DMS 273 treated with DMSO at 0.1 percent for 48 hours (cell line): ENCODE measurements at regions not wholly inside any gene's neighbourhood (a gene's known extent, or its start where the extent isn't known, plus 50 kb on each side); places are given as distances from the start of the nearest gene placed in this dataset.
"Not testable (repeated sequence)": the region's sequence is repeated elsewhere in the genome, so short reads cannot be mapped to it uniquely, and the experiment has no call there.

Experiments
- DNase-seq: peaks from one replicate; lab custom pipeline; 2025; lab: John Stamatoyannopoulos, UW

DNA sequence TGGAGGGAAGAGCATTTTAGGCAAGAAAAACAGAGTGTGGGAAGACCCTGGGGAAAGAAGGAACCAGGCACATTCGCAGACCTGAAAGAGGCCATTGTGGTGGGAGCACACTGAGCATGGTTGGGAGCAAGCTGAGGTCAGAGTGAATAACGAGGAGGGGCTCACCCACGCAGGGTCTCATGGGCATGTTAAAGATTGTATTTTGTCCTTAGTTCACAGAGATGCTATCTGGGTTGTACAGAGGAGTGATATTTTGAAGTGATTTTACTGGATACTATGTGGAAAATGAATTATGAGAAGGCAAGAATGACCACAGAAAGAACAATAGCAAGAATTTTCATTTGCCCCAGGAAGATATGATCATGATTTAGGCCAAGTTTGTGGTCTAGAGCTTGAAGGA lies 578.3 kb upstream of the NR5A2 start:
- DNase-seq, result no peak

DNA sequence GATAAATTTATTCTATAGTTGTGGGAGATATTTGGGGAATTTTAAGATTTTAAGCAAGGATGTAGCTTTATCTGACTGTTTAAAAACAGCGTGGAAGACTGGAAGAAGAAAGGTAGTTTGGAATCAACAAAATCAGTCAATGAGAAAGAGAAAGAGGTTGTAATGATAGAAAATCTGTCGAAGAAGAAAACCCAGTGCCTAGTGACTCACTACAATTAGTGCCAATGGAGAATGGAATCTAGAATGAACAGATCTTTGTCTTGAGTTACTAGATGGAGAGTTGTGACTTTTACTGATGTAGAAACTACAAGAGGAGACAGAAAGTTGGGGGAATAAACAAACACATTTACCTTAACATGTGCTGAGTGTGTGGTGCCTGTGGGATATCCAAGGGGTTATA lies 577.8 kb upstream of the NR5A2 start:
- no peak for DNase-seq

DNA sequence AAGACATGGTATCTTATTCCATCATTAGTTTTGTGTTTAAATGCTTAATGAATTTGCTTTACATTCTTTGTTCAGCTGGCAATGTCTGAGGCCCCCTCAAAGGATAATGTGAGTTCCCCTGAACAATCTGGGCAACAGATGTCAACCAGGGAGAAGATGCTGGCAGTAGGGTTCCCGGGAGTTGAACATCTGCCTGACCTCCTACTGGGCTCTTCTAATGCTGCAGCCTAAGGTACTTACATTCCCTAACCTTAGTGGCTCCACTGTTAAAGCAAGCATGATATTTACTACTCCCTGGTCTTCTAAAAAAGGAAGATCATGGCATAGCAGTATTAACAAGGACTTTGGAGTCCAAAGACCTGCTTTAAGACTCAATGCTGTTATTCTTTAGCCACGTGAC lies 574.9 kb upstream of the NR5A2 start:
- peak; percentile 31 for DNase-seq

DNA sequence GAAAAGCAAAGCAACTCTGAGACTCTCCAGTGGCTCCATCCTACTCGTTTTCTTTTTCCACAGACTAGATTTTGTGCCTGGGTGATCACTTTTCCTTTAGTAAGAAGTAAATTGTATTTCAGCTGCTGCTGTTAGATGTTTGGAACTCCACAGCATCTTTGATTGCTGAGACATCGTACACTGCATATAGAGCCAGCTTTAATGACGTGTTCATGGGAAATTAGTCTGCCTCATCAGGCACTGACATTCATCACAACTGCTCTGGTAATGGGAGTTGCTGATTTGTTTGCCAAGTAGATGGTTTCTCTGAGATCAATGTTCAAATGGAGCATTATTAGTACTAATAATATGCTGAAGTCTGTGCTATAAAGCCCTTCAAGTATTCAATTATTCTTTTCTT lies 573.8 kb upstream of the NR5A2 start:
- DNase-seq, result no peak

DNA sequence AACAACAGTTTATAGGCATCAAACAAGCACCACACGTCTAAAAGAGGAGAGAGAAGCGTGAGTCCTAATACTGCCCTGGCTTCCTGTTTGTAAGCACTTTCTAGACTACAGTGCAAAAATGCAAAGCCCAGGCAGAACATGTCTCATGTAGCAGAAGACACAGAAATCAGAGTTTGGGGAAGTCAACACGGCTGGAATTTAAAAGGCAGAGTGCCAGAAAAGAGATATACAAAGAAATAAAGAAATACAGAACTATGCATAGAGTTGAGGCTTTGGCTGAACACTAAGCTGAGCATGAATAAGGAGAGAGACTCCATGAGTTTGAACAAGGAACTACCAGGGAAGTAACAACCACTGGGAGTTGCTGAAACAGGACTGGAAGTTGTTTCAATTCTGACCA lies 566.6 kb upstream of the NR5A2 start:
- DNase-seq, result no peak

DNA sequence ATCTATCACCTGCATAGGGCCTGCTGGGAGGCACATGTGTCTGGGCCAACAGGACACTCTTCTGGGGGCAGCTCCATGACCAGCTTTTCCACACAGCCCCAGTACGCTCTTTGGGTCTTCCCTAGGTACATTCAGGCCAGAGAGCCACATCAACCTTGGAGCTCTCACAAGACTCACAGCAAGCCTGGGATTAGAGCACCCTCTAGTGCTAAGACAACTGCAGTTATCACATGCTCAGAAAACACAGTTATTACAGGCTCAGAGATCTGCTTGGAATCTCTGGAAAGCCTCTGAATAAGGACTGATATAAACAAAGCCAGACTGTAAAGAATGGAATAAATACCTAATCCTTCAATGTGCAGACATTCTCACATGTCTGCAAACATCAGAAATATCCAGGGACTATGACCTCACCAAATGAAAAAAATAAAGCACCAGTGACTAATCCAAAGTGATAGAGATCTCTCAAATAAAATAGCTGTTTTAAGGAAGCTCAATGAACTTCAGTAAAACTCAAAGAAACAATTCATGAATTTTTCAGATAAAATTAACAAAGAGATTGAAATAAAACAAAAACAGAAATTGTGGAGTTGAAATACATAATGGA lies 563.9 kb upstream of the NR5A2 start:
- no peak for DNase-seq

DNA sequence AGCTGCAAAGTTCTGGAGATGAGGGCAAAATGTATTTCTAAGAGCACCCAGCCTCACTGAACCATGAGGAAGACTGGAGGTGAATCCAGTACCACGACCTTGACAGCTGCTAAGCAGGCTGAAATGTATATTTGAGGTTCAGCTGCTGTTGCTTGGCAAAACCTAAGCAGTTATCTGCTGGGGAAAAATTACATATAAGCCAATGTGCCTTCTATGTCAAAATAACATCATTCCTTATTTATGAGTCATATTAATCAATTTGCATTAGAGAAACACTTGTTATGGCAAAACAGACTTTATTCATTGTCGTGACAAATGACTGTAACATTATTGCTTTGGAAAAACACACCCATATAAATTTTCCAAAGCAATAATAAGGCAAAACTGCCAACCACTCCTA lies 560.5 kb upstream of the NR5A2 start:
- no peak for DNase-seq

DNA sequence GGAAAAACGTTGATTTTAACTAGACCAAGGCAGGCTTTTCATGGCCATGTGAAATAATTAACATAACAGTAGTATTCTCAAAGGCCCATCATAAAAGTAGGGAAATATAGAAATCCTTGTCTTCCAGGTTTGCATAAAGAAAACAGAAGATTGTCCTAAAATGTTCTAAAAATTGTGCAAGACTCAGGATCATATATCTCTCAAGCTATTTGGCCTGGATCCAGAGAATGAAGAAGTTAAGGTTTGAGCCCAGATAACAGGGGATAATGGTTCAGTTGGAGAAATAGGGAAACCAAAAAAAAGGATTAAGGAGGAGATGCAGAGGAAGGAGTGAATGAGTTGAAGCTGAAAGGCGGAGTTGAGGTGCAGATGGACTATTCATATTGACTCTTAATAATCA lies 555.5 kb upstream of the NR5A2 start:
- DNase-seq, result no peak

DNA sequence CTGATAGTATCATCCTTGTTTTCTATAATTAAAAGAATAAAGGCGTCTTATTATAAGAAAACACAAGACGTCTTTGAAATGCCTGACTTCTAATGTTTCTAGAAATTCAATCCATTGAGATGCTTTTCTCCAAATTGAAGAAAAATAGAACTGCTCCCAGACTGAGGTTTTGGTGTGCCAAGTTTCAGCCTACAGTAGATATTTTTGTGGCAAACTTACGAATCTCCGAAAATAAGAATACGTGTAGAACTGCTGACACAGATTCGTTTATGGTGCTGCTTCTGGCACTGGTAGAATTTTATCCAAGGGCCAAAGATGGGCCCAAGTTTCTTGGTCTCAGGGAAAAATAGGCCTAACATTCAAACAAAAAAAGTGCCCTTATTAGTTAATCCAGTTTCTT lies 554.5 kb upstream of the NR5A2 start:
- no peak for DNase-seq

DNA sequence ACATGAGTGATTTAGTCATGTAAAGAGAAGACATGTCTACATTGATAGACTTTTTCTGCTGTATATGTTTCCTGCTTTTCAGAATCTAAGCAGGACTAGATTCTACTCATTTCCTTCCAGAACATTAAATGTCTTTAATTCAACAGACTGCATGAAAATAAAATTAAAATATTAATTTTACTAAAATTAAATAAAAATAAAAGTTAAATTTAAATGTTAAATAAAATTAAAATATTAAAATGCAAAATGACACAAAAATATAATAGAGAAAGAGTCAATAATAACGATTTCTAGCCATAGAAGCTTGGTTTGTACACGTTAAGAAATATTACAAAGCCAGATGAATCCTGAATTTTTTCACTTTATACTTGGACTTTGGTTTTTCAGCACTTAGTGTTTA lies 552.8 kb upstream of the NR5A2 start:
- no peak for DNase-seq

DNA sequence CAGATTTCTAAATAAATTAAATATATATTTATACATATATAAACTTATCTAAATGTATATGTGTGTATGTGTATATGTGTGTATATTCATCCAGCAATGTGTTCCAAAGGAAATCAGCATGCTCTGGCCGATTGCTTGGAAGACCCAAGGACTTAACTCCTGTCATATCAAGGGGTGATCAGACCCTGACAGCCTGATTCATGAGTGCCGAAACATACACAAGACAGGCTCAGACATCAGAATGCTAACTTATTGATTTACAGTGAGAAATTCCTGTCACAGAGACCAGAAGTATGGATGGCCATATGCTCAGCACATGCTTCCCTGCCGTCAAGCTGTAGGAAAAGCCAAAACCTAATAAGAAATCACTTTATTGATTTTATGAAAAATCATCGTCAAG lies 545.1 kb upstream of the NR5A2 start:
- no peak for DNase-seq

DNA sequence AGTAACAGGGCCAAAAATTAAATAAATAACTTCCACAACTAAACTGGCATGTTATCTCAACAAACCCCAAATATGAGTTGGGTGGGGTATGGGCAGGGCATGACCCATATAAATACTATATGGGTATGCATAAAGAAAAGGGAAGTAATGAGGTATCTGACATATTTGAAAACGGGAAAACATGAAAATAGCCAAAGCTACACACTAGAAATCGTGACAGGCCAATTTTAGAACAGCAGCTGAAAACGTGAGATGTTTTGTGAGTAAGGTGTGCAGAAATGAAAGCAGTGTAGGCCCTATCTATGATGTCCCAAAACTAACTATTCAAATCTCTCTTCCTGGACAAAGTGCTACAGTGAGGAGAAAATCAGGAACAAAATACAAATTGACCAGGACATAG lies 537.9 kb upstream of the NR5A2 start:
- no peak for DNase-seq

DNA sequence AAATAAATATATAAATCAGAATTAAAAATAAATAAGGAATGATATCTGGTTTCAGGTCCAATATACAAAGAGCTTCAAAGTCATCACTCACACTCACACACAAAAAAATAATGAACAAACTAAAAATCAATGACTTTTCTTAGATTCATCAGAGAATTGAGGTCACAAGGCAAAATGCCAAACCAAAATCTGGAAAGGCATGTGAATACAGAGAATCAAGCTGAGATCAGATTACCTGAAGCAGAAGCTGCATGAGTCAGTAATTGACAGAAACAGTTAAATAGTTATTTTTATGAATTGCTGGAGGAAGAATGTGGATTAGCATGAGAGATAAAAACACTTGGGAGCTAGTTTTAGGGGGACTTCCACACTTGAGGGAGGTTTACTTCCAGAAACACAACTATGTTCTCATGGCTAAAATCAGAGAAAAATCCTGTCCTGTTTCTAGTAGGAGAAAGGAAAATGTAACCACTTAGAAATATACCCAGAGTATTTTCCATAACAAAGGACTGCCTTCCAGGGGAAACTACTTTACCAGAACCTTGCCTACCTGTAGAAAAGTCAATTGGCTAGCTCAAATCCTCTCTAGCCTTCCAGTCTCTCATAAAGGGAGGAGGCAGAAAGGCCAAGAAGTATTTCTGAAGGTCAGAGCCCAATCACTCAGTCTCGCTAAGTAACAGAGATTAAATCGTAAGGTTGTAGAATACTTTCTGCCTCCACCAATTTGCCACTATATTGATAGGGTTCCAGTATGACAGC lies 536.6 kb upstream of the NR5A2 start:
- DNase-seq, result no peak

DNA sequence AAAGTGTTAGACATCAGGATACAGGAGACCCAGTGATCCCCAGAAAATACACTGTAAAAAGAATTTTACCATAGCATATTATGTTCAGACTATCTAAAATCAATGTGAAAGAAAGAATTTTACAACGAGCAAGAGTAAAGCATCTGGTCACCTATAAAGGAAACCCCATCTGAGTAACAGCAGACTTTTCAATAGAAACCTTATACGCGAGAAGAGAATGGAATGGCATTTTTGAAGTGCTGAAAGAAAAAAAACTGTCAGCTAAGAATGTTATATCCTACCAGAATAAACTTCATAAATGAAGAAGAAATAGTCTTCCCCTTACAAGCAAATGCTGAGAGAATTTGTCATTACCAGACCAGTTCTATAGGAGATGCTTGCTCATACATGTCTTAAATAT lies 532.1 kb upstream of the NR5A2 start:
- no peak for DNase-seq

DNA sequence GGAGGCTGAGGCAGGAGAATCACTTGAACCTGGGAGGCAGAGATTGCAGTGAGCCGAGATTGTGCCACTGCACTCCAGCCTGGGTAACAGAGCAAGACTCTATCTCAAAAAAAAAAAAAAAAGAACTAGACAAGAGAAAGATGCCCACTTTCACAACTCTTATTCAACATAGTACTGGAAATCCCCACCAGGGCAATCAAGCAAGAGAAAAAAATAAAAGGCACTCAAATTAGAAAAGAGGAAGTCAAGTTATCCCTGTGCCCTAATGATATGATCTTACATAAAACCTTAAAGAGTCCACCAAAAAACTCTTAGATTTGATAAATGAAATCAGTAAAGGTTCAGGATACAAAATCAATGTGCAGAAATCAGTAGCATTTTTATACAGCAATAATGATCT lies 528.7 kb upstream of the NR5A2 start:
- DNase-seq, result not testable (repeated sequence)

DNA sequence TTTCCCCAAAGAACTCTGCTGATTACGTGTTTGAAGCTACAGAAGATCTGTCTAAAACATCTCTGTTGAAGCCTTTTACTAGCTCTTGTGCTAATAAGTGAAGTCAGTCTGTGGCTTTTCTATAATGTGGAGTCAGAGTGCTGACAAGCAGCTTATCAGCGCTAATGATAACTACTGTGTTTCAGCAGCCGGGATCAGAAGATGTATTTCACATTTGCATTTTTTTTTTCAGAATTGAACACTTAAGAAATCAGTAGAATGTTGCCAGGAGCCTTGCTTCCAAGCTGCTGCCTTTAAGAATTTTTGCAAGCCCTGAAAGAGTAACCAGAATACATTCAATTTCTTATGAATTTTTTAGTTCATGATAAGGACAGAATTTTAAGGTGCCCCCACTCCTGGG lies 519.4 kb upstream of the NR5A2 start:
- DNase-seq, result no peak

DNA sequence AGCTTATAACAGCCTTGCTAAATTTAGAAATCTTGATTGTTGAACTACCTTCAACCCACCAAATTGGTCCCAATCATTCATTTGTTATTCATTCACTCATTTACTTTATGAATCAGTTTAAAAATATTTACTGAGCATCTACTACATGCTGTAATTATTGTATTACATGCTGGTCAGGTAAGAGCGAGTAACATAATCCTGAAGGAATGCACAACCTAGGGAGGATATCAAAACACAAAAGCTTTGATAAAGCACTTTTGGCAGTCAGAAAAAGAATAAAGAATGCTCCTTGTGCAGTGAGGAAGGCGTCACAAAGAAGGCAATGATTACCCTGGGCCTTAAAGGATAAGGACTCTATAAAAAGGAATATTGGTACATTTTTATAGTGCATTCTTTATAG lies 518.9 kb upstream of the NR5A2 start:
- no peak for DNase-seq

DNA sequence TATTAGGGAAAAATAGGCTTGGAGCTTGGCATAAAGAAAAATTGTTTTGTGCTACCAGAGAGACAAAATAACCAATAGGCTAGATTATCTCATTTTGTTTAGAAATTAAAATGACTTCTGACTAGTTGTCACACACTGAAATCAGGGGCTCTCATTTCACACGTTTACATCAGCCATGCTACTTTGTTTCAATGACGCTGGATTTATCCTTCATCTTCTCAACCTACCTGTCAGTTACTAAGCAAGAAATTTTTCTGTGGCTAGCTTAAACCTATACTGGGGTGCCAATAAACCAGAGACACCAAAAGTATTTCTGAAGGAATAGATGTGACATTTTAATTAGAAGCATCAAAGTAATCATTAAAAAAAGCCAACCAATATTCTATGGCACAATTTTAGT lies 518.1 kb upstream of the NR5A2 start:
- no peak for DNase-seq

DNA sequence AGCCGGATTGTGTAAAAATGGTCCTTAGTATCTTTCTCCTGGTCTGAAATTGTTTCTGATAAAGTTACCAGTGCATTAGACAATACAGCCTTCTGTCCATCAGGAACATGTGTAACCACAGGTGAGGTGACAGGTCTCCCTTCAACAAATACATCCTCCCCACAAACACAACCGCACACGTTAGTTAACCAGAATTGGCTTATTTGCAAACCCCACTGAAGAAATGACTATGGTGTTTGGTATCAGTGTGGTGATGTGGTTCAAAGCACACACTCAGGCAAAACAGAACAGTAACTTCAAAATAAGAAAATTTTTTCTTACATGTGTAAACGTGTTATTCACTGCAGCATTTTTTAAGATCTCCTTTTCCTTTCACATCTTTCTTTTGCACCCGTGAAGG lies 517.2 kb upstream of the NR5A2 start:
- no peak for DNase-seq

DNA sequence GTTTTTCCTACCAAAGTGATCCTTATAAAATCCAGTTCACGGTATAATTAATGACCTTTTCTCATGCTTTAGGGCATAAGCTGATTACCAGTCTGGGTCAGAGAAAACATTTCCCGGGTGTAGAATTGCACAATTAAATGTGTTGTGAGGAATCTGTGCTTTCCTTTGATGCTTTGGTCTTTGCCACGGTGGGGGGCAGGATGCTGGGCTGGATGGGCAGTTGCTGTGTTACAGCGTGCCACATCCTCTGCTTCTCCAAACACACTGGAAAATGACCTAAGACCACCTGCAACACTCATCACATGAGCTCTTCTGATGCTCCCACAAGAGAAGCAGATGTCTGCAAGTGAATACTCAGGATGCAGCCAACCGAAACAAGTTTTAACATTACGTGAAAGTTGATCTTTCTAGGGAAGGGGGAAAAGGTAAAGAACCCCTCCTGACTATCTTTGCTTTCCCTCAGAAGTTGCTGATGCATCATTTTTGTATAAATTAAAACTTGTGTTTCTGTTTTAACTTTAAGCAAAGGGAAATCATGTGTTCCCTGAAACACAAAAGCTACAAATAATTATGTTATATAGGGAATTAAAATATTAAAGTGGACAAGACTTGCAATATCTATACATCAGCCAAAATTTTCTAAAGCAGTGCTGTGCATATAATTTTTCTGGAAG lies 515.3 kb upstream of the NR5A2 start:
- DNase-seq, result no peak

DNA sequence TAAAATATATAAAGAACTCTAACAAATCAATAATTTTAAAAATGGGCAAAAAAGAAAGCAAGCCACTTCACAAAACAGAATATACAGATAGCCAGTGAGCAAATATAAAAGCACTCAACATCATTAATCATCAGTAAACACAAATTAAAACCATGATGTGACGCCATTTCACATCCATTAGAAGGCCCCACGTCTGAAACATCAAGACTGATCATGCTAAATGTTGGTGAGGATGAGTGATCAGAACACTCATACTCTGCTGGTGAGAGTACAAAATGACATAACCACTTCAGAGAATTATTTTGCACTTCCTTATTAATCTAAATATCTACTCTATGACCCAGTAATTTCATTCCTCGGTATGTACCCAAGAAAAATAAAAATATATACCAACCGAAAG lies 512.2 kb upstream of the NR5A2 start:
- DNase-seq, result no peak

DNA sequence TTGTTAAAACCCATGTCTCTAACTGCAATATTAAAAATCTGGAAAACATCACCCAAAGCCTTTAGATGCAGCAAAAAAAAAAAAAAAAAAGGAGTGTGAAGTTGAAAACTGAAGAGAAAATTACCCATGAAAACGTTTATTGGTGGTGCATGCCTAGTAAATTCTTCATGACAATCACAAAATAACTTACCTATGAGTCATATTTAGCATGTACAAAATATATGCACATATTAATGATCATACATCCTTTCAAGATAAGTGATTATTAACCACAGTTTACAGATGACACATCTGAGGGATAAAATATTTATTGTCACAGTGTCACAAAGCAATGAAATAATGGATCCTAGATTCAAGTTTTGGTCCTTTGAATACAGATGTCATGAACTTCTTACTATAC lies 505.2 kb upstream of the NR5A2 start:
- DNase-seq, result no peak

DNA sequence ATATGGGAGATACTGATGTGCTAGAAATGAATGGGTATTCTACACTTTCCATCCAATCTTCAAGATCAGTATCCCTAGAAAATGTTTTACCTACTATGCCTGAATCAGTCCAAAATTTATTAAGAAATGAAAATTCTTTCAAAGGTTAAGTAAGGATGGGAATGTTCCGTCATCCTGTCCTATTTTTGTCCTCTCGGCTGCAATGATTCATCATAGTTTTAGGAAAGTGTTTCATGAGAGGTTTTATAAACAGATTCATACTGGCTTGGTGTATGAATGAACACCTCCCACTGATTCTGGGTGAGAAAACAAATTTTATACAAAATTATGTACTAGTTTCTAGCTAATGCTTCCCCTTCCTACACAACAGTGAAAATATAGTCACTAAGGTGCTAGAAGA lies 504.6 kb upstream of the NR5A2 start:
- DNase-seq, result no peak

DNA sequence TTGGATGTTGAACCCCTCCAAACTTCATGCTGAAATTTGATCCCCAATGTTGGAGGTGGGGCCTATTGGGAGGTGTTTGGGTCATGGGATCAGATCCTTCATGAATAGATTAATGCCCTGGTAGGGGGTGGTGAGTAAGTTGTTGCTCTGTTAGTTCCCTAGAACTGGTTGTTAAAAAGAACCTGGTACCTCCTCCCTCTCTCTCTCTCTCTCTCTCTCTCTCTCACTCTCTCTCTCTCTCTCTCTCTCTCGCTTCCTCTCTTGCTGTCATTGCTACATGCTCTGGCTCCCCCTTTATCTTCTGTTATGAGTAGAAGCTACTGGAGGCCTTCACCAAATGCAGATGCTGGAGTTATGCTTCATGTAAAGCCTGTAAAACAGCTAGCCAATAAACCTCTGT lies 498.2 kb upstream of the NR5A2 start:
- no peak for DNase-seq
